Ishikawa (cell line): ENCODE measurements at regions not wholly inside any gene's neighbourhood (a gene's known extent, or its start where the extent isn't known, plus 50 kb on each side); places are given as distances from the start of the nearest gene placed in this dataset.

Source experiments
- CEBPB ChIP-seq: IDR thresholded peaks from 2 replicates; pipeline ENCODE4 v1.6.1; 2012
- CREB1 ChIP-seq: IDR thresholded peaks from 2 replicates; pipeline ENCODE4 v1.6.1; 2012; ENCODE audit warnings: low read depth
- EP300 ChIP-seq: IDR thresholded peaks from 2 replicates; pipeline ENCODE4 v1.6.1; 2012; ENCODE audit warnings: borderline replicate concordance
- FOXM1 ChIP-seq: IDR thresholded peaks from 2 replicates; pipeline ENCODE4 v1.6.1; 2012; ENCODE audit warnings: low read depth, borderline replicate concordance
- MAX ChIP-seq: IDR thresholded peaks from 2 replicates; pipeline ENCODE4 v1.6.1; 2012
- NFIC ChIP-seq: IDR thresholded peaks from 2 replicates; pipeline ENCODE4 v1.6.1; 2012
- RAD21 ChIP-seq: IDR thresholded peaks from 2 replicates; pipeline ENCODE4 v1.6.1; 2012; ENCODE audit warnings: low read depth
- REST ChIP-seq: IDR thresholded peaks from 2 replicates; pipeline ENCODE4 v1.6.1; 2012; ENCODE audit warnings: low read depth, mild to moderate bottlenecking
- TAF1 ChIP-seq: IDR thresholded peaks from 2 replicates; pipeline ENCODE4 v1.6.1; 2012; ENCODE audit warnings: low read depth, mild to moderate bottlenecking
- TCF12 ChIP-seq: IDR thresholded peaks from 2 replicates; pipeline ENCODE4 v1.6.1; 2012; ENCODE audit warnings: low read depth
- TEAD4 ChIP-seq: IDR thresholded peaks from 2 replicates; pipeline ENCODE4 v1.6.1; 2012
- USF1 ChIP-seq: IDR thresholded peaks from 2 replicates; pipeline ENCODE4 v1.6.1; 2012
- YY1 ChIP-seq: IDR thresholded peaks from 2 replicates; pipeline ENCODE4 v1.6.1; 2012; ENCODE audit warnings: low read depth
- ZBTB7A ChIP-seq: IDR thresholded peaks from 2 replicates; pipeline ENCODE4 v1.6.1; 2012; ENCODE audit warnings: low read depth

GRCh38 chrX:34223574-34223973 is 91.5 kb upstream of the FAM47A start:
- TF ChIP-seq CEBPB (no peak), TAF1 (no peak), MAX (no peak), RAD21 (no peak), ZBTB7A (no peak), REST (no peak), NFIC (no peak), YY1 (no peak), FOXM1 (no peak), EP300 (no peak), TCF12 (no peak), TEAD4 (no peak), CREB1 (no peak), USF1 (no peak)
